MM.1S (cell line): ENCODE measurements at regions not wholly inside any gene's neighbourhood (a gene's known extent, or its start where the extent isn't known, plus 50 kb on each side); places are given as distances from the start of the nearest gene placed in this dataset.

Source experiments
- DNase-seq: peaks from one replicate; pipeline ENCODE4 v3.0.0-alpha.2; 2015
- H2AFZ ChIP-seq: fragments of 300-600 bp; sonication (generic); 2 replicates; pipeline ENCODE4 v1.6.0; 2016; ENCODE audit warnings: antibody characterized with exemption, low read length
- H3F3A ChIP-seq: fragments of 300-600 bp; sonication (generic); 2 replicates; pipeline ENCODE4 v1.6.1; 2016; ENCODE audit warnings: mild to moderate bottlenecking, antibody characterized with exemption, low read length, moderate library complexity, mixed read lengths; ENCODE audit not compliant: insufficient read depth
- H3K27ac ChIP-seq: fragments of 300-600 bp; sonication (generic); 2 replicates; pipeline ENCODE4 v1.5.1; 2016; ENCODE audit warnings: mild to moderate bottlenecking, low read length
- H3K27me3 ChIP-seq: fragments of 300-600 bp; sonication (generic); replicated peaks from 2 replicates; pipeline ENCODE4 v1.6.0; 2016; ENCODE audit warnings: low read length; ENCODE audit not compliant: insufficient read depth
- H3K36me3 ChIP-seq: fragments of 300-600 bp; sonication (generic); replicated peaks from 2 replicates; pipeline ENCODE4 v1.6.1; 2016; ENCODE audit warnings: mild to moderate bottlenecking, low read length, mixed read lengths; ENCODE audit not compliant: insufficient read depth
- H3K4me1 ChIP-seq: fragments of 300-600 bp; sonication (generic); 2 replicates; pipeline ENCODE4 v1.6.1; 2016; ENCODE audit warnings: low read length, mixed read lengths
- H3K4me2 ChIP-seq: fragments of 300-600 bp; sonication (generic); 2 replicates; pipeline ENCODE4 v1.6.0; 2016; ENCODE audit warnings: low read depth, low read length
- H3K4me3 ChIP-seq: fragments of 300-600 bp; sonication (generic); 2 replicates; pipeline ENCODE4 v1.5.1; 2016; ENCODE audit warnings: low read length, mixed read lengths
- H3K79me2 ChIP-seq: fragments of 300-600 bp; sonication (generic); 2 replicates; pipeline ENCODE4 v1.6.1; 2016; ENCODE audit warnings: mixed run types, low read length, mixed read lengths
- H3K9ac ChIP-seq: fragments of 300-600 bp; sonication (generic); 2 replicates; pipeline ENCODE4 v1.6.1; 2016; ENCODE audit warnings: low read length, mixed read lengths
- H3K9me2 ChIP-seq: fragments of 300-600 bp; sonication (generic); replicated peaks from 2 replicates; pipeline ENCODE4 v1.6.1; 2016; ENCODE audit warnings: mild to moderate bottlenecking, low read length, mixed read lengths; ENCODE audit not compliant: insufficient read depth
- H3K9me3 ChIP-seq: fragments of 300-600 bp; sonication (generic); replicated peaks from 2 replicates; pipeline ENCODE4 v1.6.1; 2016; ENCODE audit warnings: mild to moderate bottlenecking, low read length, mixed read lengths; ENCODE audit not compliant: insufficient read depth
- H4K20me1 ChIP-seq: fragments of 300-600 bp; sonication (generic); 2 replicates; pipeline ENCODE4 v1.6.1; 2016; ENCODE audit warnings: mild to moderate bottlenecking, low read length, moderate library complexity, mixed read lengths; ENCODE audit not compliant: insufficient read depth
- EZH2 ChIP-seq: fragments of 300-600 bp; sonication (generic); optimal IDR thresholded peaks from 2 replicates; pipeline ENCODE3; 2017; ENCODE audit warnings: low read depth, mild to moderate bottlenecking, antibody characterized with exemption, low read length, mixed read lengths
- EZH2phosphoT487 ChIP-seq: fragments of 300-600 bp; sonication (generic); IDR thresholded peaks from 2 replicates; pipeline ENCODE4 v1.6.1; 2018; ENCODE audit warnings: antibody characterized with exemption, low read length
- TF ChIP-seq, protein P1 (sequence below): fragments of 300-600 bp; sonication (generic); IDR thresholded peaks from 2 replicates; pipeline ENCODE4 v1.5.1; 2016; ENCODE audit warnings: antibody characterized with exemption, low read length, mixed read lengths

DNA sequence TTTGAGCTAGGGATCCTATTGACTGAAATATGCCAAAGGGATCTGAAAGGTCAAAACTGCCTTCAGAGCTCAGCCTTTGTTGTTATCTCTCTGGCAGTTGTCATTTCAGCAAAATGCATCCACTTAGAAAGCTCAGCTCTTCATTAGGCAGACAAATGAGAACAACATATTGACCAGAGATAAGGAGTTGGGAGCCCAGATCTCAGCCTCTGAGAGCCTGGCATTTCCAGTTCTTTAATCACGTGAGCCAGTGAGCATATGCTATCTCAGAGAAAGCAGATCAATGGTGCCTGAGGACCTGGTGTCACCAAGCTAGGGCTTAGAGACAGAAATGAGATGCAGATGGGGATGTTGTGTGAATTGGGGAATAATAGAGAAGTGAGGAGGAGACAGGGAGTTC, 101.1 kb downstream of the DAD1 start:
- Histone ChIP-seq H3K9me3 (no peaks in the 10 kb centered on the region), H3K4me3 (no peak overlapping the region), H3F3A (no peaks in the 10 kb centered on the region), H3K79me2 (no peaks in the 10 kb centered on the region), H3K27ac (no peak overlapping the region), H3K9me2 (no peaks in the 10 kb centered on the region), H4K20me1 (no peaks in the 10 kb centered on the region), H2AFZ (no peak overlapping the region), H3K4me1 (0 out of 2 replicates have a peak, but pooled peaks cover 6% of the 10 kb centered on the region), H3K9ac (no peak overlapping the region), H3K27me3 (no peaks in the 10 kb centered on the region), H3K36me3 (no peaks in the 10 kb centered on the region), H3K4me2 (no peak overlapping the region)
- no peak for DNase-seq
- no peak for TF ChIP-seq EZH2
- no peak for TF ChIP-seq EZH2phosphoT487

DNA sequence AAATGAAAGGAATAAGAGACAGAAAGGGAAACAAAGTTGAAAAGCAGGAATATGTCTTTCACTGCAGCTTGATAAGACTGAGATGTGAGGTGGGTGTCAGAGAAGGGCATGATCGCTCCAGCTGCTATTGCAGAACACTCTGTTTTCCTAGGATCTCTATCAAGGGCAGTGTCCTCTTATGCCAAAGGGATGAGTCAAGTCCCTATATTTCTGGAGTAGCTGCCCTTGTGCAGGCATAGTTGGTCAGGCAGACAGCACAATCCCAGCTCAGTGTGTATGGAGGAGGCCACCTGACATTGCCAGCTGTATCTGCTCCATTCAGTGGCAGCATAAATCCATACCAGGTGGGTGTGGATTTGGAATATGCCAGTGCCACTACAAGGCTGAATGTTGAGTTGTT, 101.6 kb downstream of the DAD1 start:
- H3K4me3 ChIP-seq: no peak overlapping the region
- no peaks in the 10 kb centered on the region for H3F3A ChIP-seq
- H4K20me1 ChIP-seq: no peaks in the 10 kb centered on the region
- TF ChIP-seq EZH2 (no peak), EZH2phosphoT487 (no peak)
- TF ChIP-seq, protein P1, sequence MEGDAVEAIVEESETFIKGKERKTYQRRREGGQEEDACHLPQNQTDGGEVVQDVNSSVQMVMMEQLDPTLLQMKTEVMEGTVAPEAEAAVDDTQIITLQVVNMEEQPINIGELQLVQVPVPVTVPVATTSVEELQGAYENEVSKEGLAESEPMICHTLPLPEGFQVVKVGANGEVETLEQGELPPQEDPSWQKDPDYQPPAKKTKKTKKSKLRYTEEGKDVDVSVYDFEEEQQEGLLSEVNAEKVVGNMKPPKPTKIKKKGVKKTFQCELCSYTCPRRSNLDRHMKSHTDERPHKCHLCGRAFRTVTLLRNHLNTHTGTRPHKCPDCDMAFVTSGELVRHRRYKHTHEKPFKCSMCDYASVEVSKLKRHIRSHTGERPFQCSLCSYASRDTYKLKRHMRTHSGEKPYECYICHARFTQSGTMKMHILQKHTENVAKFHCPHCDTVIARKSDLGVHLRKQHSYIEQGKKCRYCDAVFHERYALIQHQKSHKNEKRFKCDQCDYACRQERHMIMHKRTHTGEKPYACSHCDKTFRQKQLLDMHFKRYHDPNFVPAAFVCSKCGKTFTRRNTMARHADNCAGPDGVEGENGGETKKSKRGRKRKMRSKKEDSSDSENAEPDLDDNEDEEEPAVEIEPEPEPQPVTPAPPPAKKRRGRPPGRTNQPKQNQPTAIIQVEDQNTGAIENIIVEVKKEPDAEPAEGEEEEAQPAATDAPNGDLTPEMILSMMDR: no peak
- no peaks in the 10 kb centered on the region for H3K36me3 ChIP-seq
- no peaks in the 10 kb centered on the region for H3K27me3 ChIP-seq
- H3K79me2 ChIP-seq: no peaks in the 10 kb centered on the region
- no peak overlapping the region for H2AFZ ChIP-seq
- no peak overlapping the region for H3K27ac ChIP-seq
- no peaks in the 10 kb centered on the region for H3K9me3 ChIP-seq
- no peak for DNase-seq
- no peak overlapping the region for H3K9ac ChIP-seq
- H3K4me1 ChIP-seq: 0 out of 2 replicates have a peak, but pooled peaks cover 6% of the 10 kb centered on the region
- H3K4me2 ChIP-seq: no peak overlapping the region
- no peaks in the 10 kb centered on the region for H3K9me2 ChIP-seq

DNA sequence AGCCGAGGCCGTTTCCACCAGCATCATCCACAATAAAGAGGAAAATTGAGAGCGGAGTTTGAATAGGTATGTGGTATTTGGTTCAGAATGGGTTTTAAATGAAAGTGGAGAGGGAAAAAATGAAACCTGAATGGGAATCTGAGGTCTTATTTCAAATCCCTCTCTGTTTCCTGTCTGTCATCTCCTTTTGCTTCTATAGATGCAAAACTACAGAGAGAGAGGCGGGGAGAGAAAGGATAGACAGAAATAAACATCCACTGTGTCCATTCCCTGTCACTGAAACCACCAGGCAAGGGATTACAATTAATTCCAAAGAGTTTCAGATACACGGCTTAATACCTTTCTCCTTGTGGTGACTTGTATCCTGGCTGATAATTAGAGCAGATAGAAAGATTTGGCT, 102.3 kb downstream of the DAD1 start:
- no peak overlapping the region for H3K27ac ChIP-seq

DNA sequence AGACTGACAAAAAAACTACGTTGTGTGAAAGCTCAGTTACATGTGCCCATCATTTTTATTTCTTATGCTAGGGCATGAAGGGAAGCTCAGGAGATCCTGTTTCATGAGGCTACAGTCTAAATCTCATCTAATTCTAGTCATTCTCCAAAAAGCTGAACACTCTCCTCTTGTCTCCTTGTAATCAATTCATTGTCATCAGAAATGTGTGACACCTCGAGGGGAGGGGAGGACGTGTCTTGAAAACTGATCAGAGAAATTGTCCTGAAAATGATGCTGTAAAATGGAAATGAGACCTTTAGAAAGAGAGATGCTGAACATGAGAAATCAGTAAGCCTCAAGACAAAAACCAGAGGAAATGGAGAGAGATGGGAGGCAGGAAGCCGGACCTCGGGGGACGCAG, 103.4 kb downstream of the DAD1 start:
- DNase-seq: no peak
- no peaks in the 10 kb centered on the region for H3K9me3 ChIP-seq
- no peaks in the 10 kb centered on the region for H3F3A ChIP-seq
- H3K4me1 ChIP-seq: 0 out of 2 replicates have a peak, but pooled peaks cover 6% of the 10 kb centered on the region
- no peak overlapping the region for H3K9ac ChIP-seq
- no peaks in the 10 kb centered on the region for H3K27me3 ChIP-seq
- H2AFZ ChIP-seq: no peak overlapping the region
- H3K4me3 ChIP-seq: no peak overlapping the region
- H4K20me1 ChIP-seq: no peaks in the 10 kb centered on the region
- H3K79me2 ChIP-seq: no peaks in the 10 kb centered on the region
- H3K9me2 ChIP-seq: no peaks in the 10 kb centered on the region
- TF ChIP-seq EZH2phosphoT487: no peak
- TF ChIP-seq, protein P1: no peak
- no peak for TF ChIP-seq EZH2
- no peaks in the 10 kb centered on the region for H3K36me3 ChIP-seq
- H3K4me2 ChIP-seq: no peak overlapping the region
- H3K27ac ChIP-seq: no peak overlapping the region

More for the DNA sequence above, 102.3 kb downstream of the DAD1 start:
- TF ChIP-seq, protein P1: no peak
- TF ChIP-seq EZH2phosphoT487: no peak
- no peaks in the 10 kb centered on the region for H4K20me1 ChIP-seq
- no peaks in the 10 kb centered on the region for H3K27me3 ChIP-seq
- no peaks in the 10 kb centered on the region for H3K36me3 ChIP-seq
- no peak overlapping the region for H2AFZ ChIP-seq
- no peaks in the 10 kb centered on the region for H3F3A ChIP-seq
- H3K79me2 ChIP-seq: no peaks in the 10 kb centered on the region
- H3K9me3 ChIP-seq: no peaks in the 10 kb centered on the region
- H3K4me2 ChIP-seq: no peak overlapping the region
- H3K4me1 ChIP-seq: 0 out of 2 replicates have a peak, but pooled peaks cover 6% of the 10 kb centered on the region
- DNase-seq: no peak
- no peaks in the 10 kb centered on the region for H3K9me2 ChIP-seq
- H3K4me3 ChIP-seq: no peak overlapping the region
- H3K9ac ChIP-seq: no peak overlapping the region
